GM06990 (cell line): ENCODE measurements at regions not wholly inside any gene's neighbourhood (a gene's known extent, or its start where the extent isn't known, plus 50 kb on each side); places are given as distances from the start of the nearest gene placed in this dataset.
A peak's percentile ranks its signal among the peaks of the same experiment; 100 is the strongest.

Experiments
- DNase-seq: peaks from one replicate; pipeline ENCODE4 v3.0.0-alpha.2; 2011; ENCODE audit not compliant: insufficient read length; ENCODE audit errors: extremely low read depth
- H3K27me3 ChIP-seq: replicated peaks from 2 replicates; pipeline ENCODE4 v1.6.0; 2011; ENCODE audit warnings: low read length; ENCODE audit not compliant: control insufficient read depth, insufficient read depth
- H3K36me3 ChIP-seq: 2 replicates; pipeline ENCODE4 v1.5.1; 2011; ENCODE audit warnings: low read length; ENCODE audit not compliant: control insufficient read depth, insufficient read depth
- H3K4me3 ChIP-seq: replicated peaks from 2 replicates; pipeline ENCODE4 v1.5.1; 2011; ENCODE audit warnings: low read depth, mild to moderate bottlenecking, control low read depth, low read length
- TF ChIP-seq, protein P1 (sequence below): IDR thresholded peaks from 2 replicates; pipeline ENCODE4 v1.5.1; 2011; ENCODE audit warnings: low read length, control low read depth, mild to moderate bottlenecking, inconsistent platforms; ENCODE audit not compliant: insufficient read depth, poor library complexity, severe bottlenecking

GRCh38 chr2:9777081-9777480, 66.2 kb upstream of the TAF1B start:
- TF ChIP-seq, protein P1, sequence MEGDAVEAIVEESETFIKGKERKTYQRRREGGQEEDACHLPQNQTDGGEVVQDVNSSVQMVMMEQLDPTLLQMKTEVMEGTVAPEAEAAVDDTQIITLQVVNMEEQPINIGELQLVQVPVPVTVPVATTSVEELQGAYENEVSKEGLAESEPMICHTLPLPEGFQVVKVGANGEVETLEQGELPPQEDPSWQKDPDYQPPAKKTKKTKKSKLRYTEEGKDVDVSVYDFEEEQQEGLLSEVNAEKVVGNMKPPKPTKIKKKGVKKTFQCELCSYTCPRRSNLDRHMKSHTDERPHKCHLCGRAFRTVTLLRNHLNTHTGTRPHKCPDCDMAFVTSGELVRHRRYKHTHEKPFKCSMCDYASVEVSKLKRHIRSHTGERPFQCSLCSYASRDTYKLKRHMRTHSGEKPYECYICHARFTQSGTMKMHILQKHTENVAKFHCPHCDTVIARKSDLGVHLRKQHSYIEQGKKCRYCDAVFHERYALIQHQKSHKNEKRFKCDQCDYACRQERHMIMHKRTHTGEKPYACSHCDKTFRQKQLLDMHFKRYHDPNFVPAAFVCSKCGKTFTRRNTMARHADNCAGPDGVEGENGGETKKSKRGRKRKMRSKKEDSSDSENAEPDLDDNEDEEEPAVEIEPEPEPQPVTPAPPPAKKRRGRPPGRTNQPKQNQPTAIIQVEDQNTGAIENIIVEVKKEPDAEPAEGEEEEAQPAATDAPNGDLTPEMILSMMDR, result peak; percentile 3
- Histone ChIP-seq H3K36me3 (no peaks in the 10 kb centered on the region), H3K4me3 (no peak overlapping the region), H3K27me3 (no peaks in the 10 kb centered on the region; the same call in 1 of the 2 replicates)
- DNase-seq, result no peak

DNA sequence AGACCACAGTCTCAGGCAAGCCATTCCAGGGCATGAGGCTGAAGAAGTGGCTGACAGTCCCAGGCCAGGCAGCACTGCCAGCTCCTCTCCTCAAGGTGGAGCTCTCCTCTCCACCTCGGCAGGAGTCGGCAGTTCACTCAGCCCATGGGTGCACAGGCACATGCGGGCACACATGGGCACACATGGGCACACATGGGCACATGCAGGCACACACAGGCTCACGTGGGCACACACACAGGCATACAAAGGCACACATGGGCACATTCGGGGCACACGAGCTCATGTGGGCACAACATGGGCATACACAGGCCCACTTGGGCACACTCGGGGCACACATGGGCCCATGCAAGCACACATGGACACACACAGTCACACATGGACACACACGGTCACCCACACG, 65.3 kb upstream of the TAF1B start:
- H3K4me3 ChIP-seq, result no peak overlapping the region
- no peaks in the 10 kb centered on the region; the same call in 1 of the 2 replicates for H3K27me3 ChIP-seq
- TF ChIP-seq, protein P1, result peak; percentile 75
- H3K36me3 ChIP-seq, result no peaks in the 10 kb centered on the region
- DNase-seq, result no peak

DNA sequence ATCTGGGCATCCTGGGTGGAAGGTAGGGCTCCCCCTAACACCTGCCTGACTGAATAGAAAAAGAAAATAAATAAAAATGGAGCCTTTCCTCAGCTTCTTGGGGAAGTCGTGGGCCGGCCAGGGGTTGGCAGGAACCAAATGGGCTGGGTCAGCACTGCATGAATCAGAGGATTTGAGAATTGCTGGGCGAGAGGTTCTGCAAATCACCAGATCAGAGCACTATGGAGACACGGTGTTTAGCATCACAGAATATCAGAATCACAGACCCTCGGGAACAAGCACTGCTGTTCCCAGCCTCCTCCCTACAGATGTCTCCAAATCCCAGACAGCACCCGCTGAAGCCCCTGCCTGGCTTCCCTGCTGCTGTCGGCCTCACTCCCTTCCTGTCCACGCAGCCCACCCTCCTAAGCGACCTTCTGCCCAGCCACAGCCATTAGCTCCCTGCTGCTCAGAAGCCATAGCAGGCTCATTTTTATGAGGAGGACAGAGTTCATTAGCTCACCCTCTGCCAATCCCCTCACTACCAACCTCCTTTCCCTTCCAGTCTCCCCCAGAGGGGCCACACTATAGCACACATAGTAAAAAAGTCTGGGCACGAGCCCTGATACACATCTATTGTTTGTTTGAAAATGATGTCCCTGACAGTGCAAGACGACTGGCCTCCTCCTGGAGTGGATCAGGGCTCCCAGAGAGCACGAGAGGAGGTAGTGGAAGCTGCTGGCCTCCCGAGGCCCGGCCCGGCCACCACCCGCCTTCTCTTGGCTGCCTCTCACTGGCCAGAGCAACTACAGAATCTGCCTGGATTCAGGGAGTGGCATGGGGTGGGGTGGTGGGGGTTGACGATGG, 64.6 kb upstream of the TAF1B start:
- no peak for DNase-seq
- H3K4me3 ChIP-seq, result no peak overlapping the region
- H3K36me3 ChIP-seq, result no peaks in the 10 kb centered on the region
- TF ChIP-seq, protein P1, result no peak
- no peaks in the 10 kb centered on the region; the same call in 1 of the 2 replicates for H3K27me3 ChIP-seq

DNA sequence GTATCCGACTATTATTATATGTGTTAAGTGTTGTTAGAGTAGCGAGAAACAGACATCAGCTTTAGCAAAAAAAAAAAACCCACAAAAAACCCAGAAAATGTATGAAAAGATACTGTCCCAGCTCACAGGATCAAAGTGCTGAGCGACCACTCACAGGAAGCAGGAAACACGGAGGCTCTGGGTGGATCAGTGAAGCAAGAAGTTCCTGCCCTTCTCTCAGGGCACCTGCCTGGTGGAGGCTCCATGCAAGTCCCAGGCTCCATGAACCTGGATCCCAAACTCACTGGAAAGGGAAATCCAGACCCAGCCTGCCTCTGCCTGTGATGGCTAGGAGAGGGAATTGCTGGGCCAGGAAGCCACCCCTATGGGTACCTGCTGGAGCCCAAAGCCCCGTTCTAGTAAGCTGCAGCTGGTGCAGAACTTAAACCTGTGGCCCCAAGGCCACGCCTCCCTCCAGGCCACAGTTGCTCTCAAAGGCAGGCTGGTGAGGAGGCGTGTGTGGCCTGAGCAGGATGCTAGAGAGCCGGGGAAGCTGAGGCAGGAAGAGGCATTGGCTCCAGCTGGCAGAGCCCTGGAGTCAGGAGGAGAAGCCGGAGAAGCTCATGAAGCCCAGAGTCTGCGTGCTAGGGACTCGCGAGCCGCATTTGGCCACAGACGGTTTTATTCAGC, 63.5 kb upstream of the TAF1B start:
- no peak for DNase-seq
- TF ChIP-seq, protein P1, result no peak
- Histone ChIP-seq H3K27me3 (no peaks in the 10 kb centered on the region), H3K4me3 (no peak overlapping the region), H3K36me3 (no peaks in the 10 kb centered on the region)

GRCh38 chr2:9780368-9781130, 62.7 kb upstream of the TAF1B start:
- DNase-seq, result no peak
- TF ChIP-seq, protein P1, result no peak
- Histone ChIP-seq H3K4me3 (no peak overlapping the region), H3K27me3 (no peaks in the 10 kb centered on the region), H3K36me3 (no peaks in the 10 kb centered on the region)
